COR-L47 (cell line): ENCODE measurements at regions not wholly inside any gene's neighbourhood (a gene's known extent, or its start where the extent isn't known, plus 50 kb on each side); places are given as distances from the start of the nearest gene placed in this dataset.
"Not testable (repeated sequence)": the region's sequence is repeated elsewhere in the genome, so short reads cannot be mapped to it uniquely, and the experiment has no call there.

Experiments
- DNase-seq: peaks from one replicate; lab custom pipeline; 2025; lab: John Stamatoyannopoulos, UW

GRCh38 chr3:147240581-147240980 is 165.8 kb downstream of the ZIC4 start:
- no peak for DNase-seq

- DNase-seq: no peak
Measured at GRCh38 chr3:147237991-147238390, 168.4 kb downstream of the ZIC4 start.

- DNase-seq: not testable (repeated sequence)
Measured at GRCh38 chr3:147231980-147232379, 174.4 kb downstream of the ZIC4 start.

GRCh38 chr3:147231111-147231510 is 175.2 kb downstream of the ZIC4 start:
- no peak for DNase-seq

GRCh38 chr3:147222291-147222690 is 184.1 kb downstream of the ZIC4 start:
- no peak for DNase-seq

- DNase-seq: no peak
Measured at GRCh38 chr3:147218965-147219364, 187.4 kb downstream of the ZIC4 start.

- DNase-seq: no peak
Measured at GRCh38 chr3:147216143-147216673, 190.1 kb downstream of the ZIC4 start.

GRCh38 chr3:147215660-147216059 is 190.7 kb downstream of the ZIC4 start:
- DNase-seq: no peak

- no peak for DNase-seq
Measured at GRCh38 chr3:147213633-147214032, 192.7 kb downstream of the ZIC4 start.

- no peak for DNase-seq
Measured at GRCh38 chr3:147210676-147211075, 195.7 kb downstream of the ZIC4 start.

- DNase-seq: no peak
Measured at GRCh38 chr3:147201086-147201485, 205.3 kb downstream of the ZIC4 start.

- no peak for DNase-seq
Measured at GRCh38 chr3:147200545-147200944, 205.8 kb downstream of the ZIC4 start.

GRCh38 chr3:147197739-147198138 is 208.6 kb downstream of the ZIC4 start:
- DNase-seq: no peak

GRCh38 chr3:147195887-147196286 is 210.5 kb downstream of the ZIC4 start:
- no peak for DNase-seq

- peak; percentile 44 for DNase-seq
Measured at GRCh38 chr3:147191795-147192385, 214.5 kb downstream of the ZIC4 start.

- DNase-seq: no peak
Measured at GRCh38 chr3:147189016-147189415, 217.3 kb downstream of the ZIC4 start.

- DNase-seq: no peak
Measured at GRCh38 chr3:147187687-147188086, 218.7 kb downstream of the ZIC4 start.

GRCh38 chr3:147185781-147186180 is 220.6 kb downstream of the ZIC4 start:
- DNase-seq: no peak

GRCh38 chr3:147184794-147185193 is 221.5 kb downstream of the ZIC4 start:
- no peak for DNase-seq

GRCh38 chr3:147173257-147173656 is 233.1 kb downstream of the ZIC4 start:
- DNase-seq: no peak

- DNase-seq: no peak
Measured at GRCh38 chr3:147162743-147163142, 243.6 kb downstream of the ZIC4 start.

GRCh38 chr3:147161833-147162232 is 244.5 kb downstream of the ZIC4 start:
- no peak for DNase-seq

- no peak for DNase-seq
Measured at GRCh38 chr3:147160984-147161383, 245.4 kb downstream of the ZIC4 start.

- DNase-seq: no peak
Measured at GRCh38 chr3:147159141-147159540, 247.2 kb downstream of the ZIC4 start.
